Activated CD4-positive, alpha-beta T cell treated with anti-CD3 and anti-CD28 coated beads, Interleukin-2, amount 10 ng/mL, durations not matched to agents 7 days and 5 days (primary cell): ENCODE measurements at regions not wholly inside any gene's neighbourhood (a gene's known extent, or its start where the extent isn't known, plus 50 kb on each side); places are given as distances from the start of the nearest gene placed in this dataset. TPM values are rescaled to one million over a fixed set of nuclear protein-coding genes. Genes with fewer than 3 reads are reported as not detected.

Experiments
- microRNA-seq: library from miRNA; unstranded; fragments of <30 nt; microRNA quantifications from one replicate; pipeline ENCODE4 v1.2.0, GENCODE V29; 2021; ENCODE audit warnings: borderline microRNAs expressed, borderline replicate concordance

Small RNA genes lying in the stretch of these regions (microRNA-seq; reads per million reads assigned to microRNA genes)
- gene MIR6076, result not detected
